ENCODE measurements at regions not wholly inside any gene's neighbourhood (a gene's known extent, or its start where the extent isn't known, plus 50 kb on each side); places are given as distances from the start of the nearest gene placed in this dataset.

DNA sequence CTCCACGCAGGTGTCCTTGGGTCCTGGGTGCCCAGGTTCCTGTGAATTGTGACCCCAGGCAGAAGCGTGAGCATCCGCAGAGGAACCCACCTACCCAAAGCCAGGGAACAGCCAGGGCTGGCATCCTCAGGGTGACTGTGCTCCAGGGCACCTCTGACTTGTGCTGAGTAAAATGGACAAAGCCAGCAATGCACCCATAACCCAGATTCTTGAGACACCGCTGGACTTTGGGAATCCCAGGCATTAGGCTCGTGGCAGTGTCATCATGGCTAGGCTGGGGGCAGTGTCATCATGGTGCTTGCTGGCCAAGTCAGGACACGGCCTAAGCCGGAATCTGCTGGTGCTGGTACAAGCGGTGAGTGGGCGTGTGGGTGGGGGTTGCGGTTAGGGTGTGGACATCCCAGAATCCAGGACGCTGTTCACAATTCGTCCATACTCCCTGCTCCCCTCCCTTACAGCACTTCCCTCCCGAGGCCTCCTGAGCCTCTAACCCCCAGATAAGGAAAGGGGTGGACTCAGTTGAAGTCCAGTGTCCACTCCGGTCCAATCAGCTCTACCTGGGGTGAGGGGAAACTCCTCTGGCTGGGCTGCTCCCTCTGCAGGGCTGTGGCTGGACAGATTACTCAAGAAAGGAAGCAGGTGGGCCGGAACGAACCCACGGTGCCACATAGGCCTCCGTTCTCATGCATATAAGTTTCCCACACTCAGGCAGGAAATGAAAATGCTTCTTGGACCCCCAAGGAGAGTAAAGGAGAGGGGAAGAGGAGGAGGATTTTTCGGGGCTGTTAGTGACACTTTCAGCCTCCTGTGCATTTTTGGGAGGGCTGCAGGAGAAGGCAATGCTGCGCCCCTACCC is 138.9 kb downstream of the SEC14L1 start:
- no peak for TF ChIP-seq POLR2A (IDR thresholded peaks at IDR 0.05; ENCODE audit: low read depth, low read length)
- TF ChIP-seq POLR2AphosphoS5 (IDR thresholded peaks at IDR 0.05; ENCODE audit: low read depth, low read length) = no peak
